ENCODE measurements at regions not wholly inside any gene's neighbourhood (a gene's known extent, or its start where the extent isn't known, plus 50 kb on each side); places are given as distances from the start of the nearest gene placed in this dataset.

DNA sequence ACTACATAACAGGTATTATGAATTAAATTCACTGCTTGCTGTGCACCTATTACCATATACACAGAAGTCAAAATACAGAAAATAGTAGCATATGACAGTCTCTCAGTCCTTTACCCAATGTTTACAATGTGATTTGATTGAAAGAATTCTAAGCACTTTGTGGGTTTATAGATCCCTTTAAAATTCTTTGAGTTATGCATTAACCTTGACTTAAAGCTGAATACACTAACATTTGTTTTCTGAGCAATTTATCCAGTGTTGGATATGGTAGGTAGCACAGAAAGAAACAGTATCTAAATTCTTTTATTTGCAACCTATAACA, 230.8 kb upstream of the DDI1 start:
- Histone ChIP-seq H3K9me3 (ENCODE audit: control insufficient read depth, insufficient read depth, low read depth, low read length) (peaks cover 3% of the 10 kb centered on the region; the same call in 1 of the 2 replicates), H3K27ac (ENCODE audit: low read length) (no peak overlapping the region), H3K4me1 (ENCODE audit: control insufficient read depth, insufficient read depth, low read length) (no peaks in the 10 kb centered on the region), H3K4me3 (ENCODE audit: low read depth in 2 of 2, low read length in 2 of 2) (no peak overlapping the region), H3K27me3 (ENCODE audit: control insufficient read depth, insufficient read depth, low read length) (no peaks in the 10 kb centered on the region), H3K36me3 (ENCODE audit: control insufficient read depth, insufficient read depth, low read length) (no peaks in the 10 kb centered on the region)
- in situ Hi-C loops (cut with HindIII; ENCODE audit: low pct_unique_long_range_greater_than_20kb, low sequenced_read_pairs), result no loop called here
- BruUV-seq (replicated peaks), result no TSS peak
- ATAC-seq (no peak), DNase-seq (ENCODE audit: low read depth, low spot score) (no peak)
- ChIA-PET POLR2A (no interaction called here), CTCF (no interaction called here)
- intact Hi-C loops (cut with micrococcal nuclease; ENCODE audit: unreplicated experiment), result no loop called here
- TF ChIP-seq, protein P1, sequence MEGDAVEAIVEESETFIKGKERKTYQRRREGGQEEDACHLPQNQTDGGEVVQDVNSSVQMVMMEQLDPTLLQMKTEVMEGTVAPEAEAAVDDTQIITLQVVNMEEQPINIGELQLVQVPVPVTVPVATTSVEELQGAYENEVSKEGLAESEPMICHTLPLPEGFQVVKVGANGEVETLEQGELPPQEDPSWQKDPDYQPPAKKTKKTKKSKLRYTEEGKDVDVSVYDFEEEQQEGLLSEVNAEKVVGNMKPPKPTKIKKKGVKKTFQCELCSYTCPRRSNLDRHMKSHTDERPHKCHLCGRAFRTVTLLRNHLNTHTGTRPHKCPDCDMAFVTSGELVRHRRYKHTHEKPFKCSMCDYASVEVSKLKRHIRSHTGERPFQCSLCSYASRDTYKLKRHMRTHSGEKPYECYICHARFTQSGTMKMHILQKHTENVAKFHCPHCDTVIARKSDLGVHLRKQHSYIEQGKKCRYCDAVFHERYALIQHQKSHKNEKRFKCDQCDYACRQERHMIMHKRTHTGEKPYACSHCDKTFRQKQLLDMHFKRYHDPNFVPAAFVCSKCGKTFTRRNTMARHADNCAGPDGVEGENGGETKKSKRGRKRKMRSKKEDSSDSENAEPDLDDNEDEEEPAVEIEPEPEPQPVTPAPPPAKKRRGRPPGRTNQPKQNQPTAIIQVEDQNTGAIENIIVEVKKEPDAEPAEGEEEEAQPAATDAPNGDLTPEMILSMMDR (IDR thresholded peaks at IDR 0.05), result no peak
- no peak for TF ChIP-seq POLR2AphosphoS5 (IDR thresholded peaks at IDR 0.05; ENCODE audit: low read depth, low read length)
- TF ChIP-seq SIN3A (IDR thresholded peaks at IDR 0.05; ENCODE audit: borderline replicate concordance, insufficient read depth, low read depth, low read length), result no peak
- TF ChIP-seq TCF7L2 (IDR thresholded peaks at IDR 0.05; ENCODE audit: low read depth, low read length), result no peak
- TF ChIP-seq, protein P2, sequence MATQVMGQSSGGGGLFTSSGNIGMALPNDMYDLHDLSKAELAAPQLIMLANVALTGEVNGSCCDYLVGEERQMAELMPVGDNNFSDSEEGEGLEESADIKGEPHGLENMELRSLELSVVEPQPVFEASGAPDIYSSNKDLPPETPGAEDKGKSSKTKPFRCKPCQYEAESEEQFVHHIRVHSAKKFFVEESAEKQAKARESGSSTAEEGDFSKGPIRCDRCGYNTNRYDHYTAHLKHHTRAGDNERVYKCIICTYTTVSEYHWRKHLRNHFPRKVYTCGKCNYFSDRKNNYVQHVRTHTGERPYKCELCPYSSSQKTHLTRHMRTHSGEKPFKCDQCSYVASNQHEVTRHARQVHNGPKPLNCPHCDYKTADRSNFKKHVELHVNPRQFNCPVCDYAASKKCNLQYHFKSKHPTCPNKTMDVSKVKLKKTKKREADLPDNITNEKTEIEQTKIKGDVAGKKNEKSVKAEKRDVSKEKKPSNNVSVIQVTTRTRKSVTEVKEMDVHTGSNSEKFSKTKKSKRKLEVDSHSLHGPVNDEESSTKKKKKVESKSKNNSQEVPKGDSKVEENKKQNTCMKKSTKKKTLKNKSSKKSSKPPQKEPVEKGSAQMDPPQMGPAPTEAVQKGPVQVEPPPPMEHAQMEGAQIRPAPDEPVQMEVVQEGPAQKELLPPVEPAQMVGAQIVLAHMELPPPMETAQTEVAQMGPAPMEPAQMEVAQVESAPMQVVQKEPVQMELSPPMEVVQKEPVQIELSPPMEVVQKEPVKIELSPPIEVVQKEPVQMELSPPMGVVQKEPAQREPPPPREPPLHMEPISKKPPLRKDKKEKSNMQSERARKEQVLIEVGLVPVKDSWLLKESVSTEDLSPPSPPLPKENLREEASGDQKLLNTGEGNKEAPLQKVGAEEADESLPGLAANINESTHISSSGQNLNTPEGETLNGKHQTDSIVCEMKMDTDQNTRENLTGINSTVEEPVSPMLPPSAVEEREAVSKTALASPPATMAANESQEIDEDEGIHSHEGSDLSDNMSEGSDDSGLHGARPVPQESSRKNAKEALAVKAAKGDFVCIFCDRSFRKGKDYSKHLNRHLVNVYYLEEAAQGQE (IDR thresholded peaks at IDR 0.05; ENCODE audit: insufficient read depth in 1 of 2, low read depth in 2 of 2, low read length in 1 of 2), result no peak

DNA sequence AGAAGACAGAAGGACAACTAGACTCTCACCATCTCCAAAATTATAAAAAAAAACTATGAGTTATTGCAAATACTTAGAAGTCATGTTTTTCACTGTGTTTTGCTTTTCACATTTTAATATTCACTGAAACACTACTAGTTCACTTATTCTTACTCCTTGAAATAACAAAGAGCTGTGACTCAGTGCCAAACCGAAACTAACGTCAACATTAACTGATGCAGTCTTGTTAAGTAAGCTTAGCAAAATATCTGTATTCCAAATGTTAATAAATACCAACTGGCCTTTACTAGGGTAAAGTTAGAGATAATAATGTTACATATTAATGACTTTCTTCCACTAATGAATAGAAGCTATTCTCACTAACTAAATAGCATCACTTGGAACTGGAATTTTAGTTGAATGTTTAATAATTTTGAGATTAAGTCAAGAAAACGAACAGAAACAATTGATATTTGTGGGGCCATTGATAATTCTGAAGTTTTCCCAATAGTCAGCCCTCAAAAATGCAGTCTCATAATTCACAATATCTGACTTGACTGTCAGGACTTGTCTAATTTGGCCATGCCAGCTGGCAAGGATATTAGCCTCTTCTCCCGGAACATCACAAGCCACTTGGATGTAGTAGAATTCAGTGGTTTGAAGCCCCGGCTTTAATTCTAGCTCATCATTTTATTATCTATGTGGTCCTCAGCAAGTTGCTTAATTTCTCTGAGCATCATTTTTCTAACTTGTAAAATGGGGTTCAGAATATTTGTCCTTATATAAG, 230.1 kb upstream of the DDI1 start:
- Histone ChIP-seq H3K4me3 (ENCODE audit: low read depth in 2 of 2, low read length in 2 of 2) (no peak overlapping the region), H3K4me1 (ENCODE audit: control insufficient read depth, insufficient read depth, low read length) (no peaks in the 10 kb centered on the region), H3K36me3 (ENCODE audit: control insufficient read depth, insufficient read depth, low read length) (no peaks in the 10 kb centered on the region), H3K27ac (ENCODE audit: low read length) (no peak overlapping the region), H3K9me3 (ENCODE audit: control insufficient read depth, insufficient read depth, low read depth, low read length) (peaks cover 3% of the 10 kb centered on the region; the same call in 1 of the 2 replicates), H3K27me3 (ENCODE audit: control insufficient read depth, insufficient read depth, low read length) (no peaks in the 10 kb centered on the region)
- in situ Hi-C loops (cut with HindIII; ENCODE audit: low pct_unique_long_range_greater_than_20kb, low sequenced_read_pairs), result no loop called here
- ChIA-PET CTCF (no interaction called here), POLR2A (no interaction called here)
- TF ChIP-seq, protein P1 (IDR thresholded peaks at IDR 0.05), result no peak
- no peak for TF ChIP-seq TCF7L2 (IDR thresholded peaks at IDR 0.05; ENCODE audit: low read depth, low read length)
- TF ChIP-seq, protein P2 (IDR thresholded peaks at IDR 0.05; ENCODE audit: insufficient read depth in 1 of 2, low read depth in 2 of 2, low read length in 1 of 2), result no peak
- DNase-seq (ENCODE audit: low read depth, low spot score) (no peak), ATAC-seq (no peak)
- BruUV-seq (replicated peaks), result no TSS peak
- intact Hi-C loops (cut with micrococcal nuclease; ENCODE audit: unreplicated experiment), result no loop called here
